MM.1S (cell line): ENCODE measurements at regions not wholly inside any gene's neighbourhood (a gene's known extent, or its start where the extent isn't known, plus 50 kb on each side); places are given as distances from the start of the nearest gene placed in this dataset.

ENCODE experiments used
- EZH2 ChIP-seq: fragments of 300-600 bp; sonication (generic); optimal IDR thresholded peaks from 2 replicates; pipeline ENCODE3; 2017; ENCODE audit warnings: low read depth, mild to moderate bottlenecking, antibody characterized with exemption, low read length, mixed read lengths
- EZH2phosphoT487 ChIP-seq: fragments of 300-600 bp; sonication (generic); IDR thresholded peaks from 2 replicates; pipeline ENCODE4 v1.6.1; 2018; ENCODE audit warnings: antibody characterized with exemption, low read length
- TF ChIP-seq, protein P1 (sequence below): fragments of 300-600 bp; sonication (generic); IDR thresholded peaks from 2 replicates; pipeline ENCODE4 v1.5.1; 2016; ENCODE audit warnings: antibody characterized with exemption, low read length, mixed read lengths

DNA sequence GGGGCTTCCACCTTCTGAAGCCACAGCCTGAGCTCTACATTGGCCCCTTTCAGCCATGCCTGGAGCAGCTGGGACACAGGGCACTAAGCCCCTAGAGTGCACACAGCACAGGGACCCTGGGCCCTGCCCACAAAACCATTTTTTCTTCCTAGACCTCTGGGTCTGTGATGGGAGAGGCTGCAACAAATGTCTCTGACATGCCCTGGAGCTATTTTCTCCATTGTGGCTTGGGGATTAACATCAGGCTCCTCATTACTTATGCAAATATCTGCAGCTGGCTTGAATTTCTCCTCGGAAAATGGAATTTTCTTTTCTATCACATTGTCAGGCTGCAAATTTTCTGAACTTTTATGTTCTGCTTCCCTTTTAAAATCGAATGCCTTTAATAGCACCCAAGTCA is 795.7 kb downstream of the LTN1 start:
- TF ChIP-seq, protein P1, sequence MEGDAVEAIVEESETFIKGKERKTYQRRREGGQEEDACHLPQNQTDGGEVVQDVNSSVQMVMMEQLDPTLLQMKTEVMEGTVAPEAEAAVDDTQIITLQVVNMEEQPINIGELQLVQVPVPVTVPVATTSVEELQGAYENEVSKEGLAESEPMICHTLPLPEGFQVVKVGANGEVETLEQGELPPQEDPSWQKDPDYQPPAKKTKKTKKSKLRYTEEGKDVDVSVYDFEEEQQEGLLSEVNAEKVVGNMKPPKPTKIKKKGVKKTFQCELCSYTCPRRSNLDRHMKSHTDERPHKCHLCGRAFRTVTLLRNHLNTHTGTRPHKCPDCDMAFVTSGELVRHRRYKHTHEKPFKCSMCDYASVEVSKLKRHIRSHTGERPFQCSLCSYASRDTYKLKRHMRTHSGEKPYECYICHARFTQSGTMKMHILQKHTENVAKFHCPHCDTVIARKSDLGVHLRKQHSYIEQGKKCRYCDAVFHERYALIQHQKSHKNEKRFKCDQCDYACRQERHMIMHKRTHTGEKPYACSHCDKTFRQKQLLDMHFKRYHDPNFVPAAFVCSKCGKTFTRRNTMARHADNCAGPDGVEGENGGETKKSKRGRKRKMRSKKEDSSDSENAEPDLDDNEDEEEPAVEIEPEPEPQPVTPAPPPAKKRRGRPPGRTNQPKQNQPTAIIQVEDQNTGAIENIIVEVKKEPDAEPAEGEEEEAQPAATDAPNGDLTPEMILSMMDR: no peak
- TF ChIP-seq EZH2phosphoT487 (no peak), EZH2 (no peak)
